Activated CD8-positive, alpha-beta T cell treated with anti-CD3 and anti-CD28 coated beads for 36 hours (primary cell): ENCODE measurements at regions not wholly inside any gene's neighbourhood (a gene's known extent, or its start where the extent isn't known, plus 50 kb on each side); places are given as distances from the start of the nearest gene placed in this dataset.

Experiments used
- ATAC-seq: fragments of 200-7000 bp; cut with Tn5 transposase; one replicate; pipeline ENCODE4 v1.10.0; 2021; ENCODE audit warnings: mild to moderate bottlenecking, moderate library complexity
- CTCF ChIA-PET: fragments of 350-600 bp; sonication (Branson Sonifier 250); formaldehyde crosslinking; loops from one replicate; lab custom pipeline; 2021; ENCODE audit warnings: antibody characterized with exemption; lab: Charles Lee
- POLR2A ChIA-PET: fragments of 350-600 bp; sonication (Branson Sonifier 250); formaldehyde crosslinking; loops from one replicate; lab custom pipeline; 2021; ENCODE audit warnings: antibody characterized with exemption; lab: Charles Lee
- DNase-seq: peaks from one replicate; pipeline ENCODE4 v3.0.0-alpha.2; 2020
- H3K27ac Mint-ChIP-seq: one replicate; pipeline ENCODE4 v1.8.0; 2021; ENCODE audit warnings: mild to moderate bottlenecking, mixed read lengths
- H3K27me3 Mint-ChIP-seq: one replicate; pipeline ENCODE4 v1.8.0; 2021; ENCODE audit warnings: mixed read lengths
- H3K36me3 Mint-ChIP-seq: one replicate; pipeline ENCODE4 v1.8.0; 2021; ENCODE audit warnings: low read depth, mixed read lengths
- H3K4me1 Mint-ChIP-seq: one replicate; pipeline ENCODE4 v1.8.0; 2021; ENCODE audit warnings: low read depth, mixed read lengths
- H3K4me3 Mint-ChIP-seq: one replicate; pipeline ENCODE4 v1.8.0; 2021; ENCODE audit warnings: mild to moderate bottlenecking, moderate library complexity, mixed read lengths
- H3K9me3 Mint-ChIP-seq: one replicate; pipeline ENCODE4 v1.8.0; 2021; ENCODE audit warnings: mixed read lengths
- intact Hi-C: fragments of 100-400 bp; cut with micrococcal nuclease; formaldehyde crosslinking; loops from one replicate; pipeline ENCODE4 v1.10.0; 2022
- TF ChIP-seq, protein P1 (sequence below): fragments of 200-600 bp; IDR thresholded peaks from one replicate; pipeline ENCODE4 v1.8.0; 2022; ENCODE audit warnings: antibody characterized with exemption, mild to moderate bottlenecking

DNA sequence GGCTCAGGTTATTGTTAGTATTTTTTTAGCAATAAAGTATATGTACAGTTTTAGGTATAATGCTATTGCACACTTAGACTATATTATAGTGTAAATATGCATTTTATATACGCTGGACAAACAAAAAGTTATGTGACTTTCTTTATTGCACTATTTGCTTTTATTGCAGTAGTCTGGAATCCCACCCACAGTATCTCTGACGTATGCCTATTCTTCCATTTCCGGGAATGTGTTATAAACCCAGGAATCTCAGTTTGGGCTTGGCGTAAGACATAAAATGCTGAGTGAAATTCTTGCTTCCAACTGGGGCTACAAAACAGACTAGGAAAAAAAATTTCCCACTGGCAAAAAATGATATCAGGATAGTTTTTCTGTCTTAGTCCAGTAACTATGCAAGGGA, 119.1 kb downstream of the HTR1A start:
- Mint-ChIP-seq H3K27ac (no peak overlapping the region), H3K27me3 (no peaks in the 10 kb centered on the region), H3K9me3 (peaks cover 6% of the 10 kb centered on the region), H3K4me3 (no peak overlapping the region), H3K4me1 (no peaks in the 10 kb centered on the region), H3K36me3 (no peaks in the 10 kb centered on the region)
- no peak for ATAC-seq
- DNase-seq, result no peak
- intact Hi-C loops, result no loop called here
- TF ChIP-seq, protein P1, sequence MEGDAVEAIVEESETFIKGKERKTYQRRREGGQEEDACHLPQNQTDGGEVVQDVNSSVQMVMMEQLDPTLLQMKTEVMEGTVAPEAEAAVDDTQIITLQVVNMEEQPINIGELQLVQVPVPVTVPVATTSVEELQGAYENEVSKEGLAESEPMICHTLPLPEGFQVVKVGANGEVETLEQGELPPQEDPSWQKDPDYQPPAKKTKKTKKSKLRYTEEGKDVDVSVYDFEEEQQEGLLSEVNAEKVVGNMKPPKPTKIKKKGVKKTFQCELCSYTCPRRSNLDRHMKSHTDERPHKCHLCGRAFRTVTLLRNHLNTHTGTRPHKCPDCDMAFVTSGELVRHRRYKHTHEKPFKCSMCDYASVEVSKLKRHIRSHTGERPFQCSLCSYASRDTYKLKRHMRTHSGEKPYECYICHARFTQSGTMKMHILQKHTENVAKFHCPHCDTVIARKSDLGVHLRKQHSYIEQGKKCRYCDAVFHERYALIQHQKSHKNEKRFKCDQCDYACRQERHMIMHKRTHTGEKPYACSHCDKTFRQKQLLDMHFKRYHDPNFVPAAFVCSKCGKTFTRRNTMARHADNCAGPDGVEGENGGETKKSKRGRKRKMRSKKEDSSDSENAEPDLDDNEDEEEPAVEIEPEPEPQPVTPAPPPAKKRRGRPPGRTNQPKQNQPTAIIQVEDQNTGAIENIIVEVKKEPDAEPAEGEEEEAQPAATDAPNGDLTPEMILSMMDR, result no peak
- ChIA-PET CTCF (no interaction called here), POLR2A (no interaction called here)

DNA sequence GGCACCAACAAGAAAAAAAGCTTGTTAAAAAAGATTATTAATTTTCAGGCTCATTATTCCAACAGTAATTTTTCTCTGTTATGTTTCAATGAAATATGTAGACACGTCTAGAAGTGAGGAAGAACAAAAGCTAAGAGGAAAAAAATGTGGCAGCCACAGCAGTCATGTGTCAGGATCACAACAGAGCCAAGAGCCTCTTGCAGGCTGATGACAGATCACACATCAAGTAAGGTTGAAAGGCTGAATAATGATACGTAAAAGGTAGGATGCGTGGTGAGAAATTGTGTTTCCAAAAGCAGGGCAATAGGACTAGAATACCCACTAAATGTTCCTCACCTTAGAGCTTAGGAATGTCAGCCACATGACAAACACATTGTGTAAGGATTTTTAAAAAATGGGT, 124.8 kb downstream of the HTR1A start:
- TF ChIP-seq, protein P1, result no peak
- ATAC-seq (no peak), DNase-seq (no peak)
- CTCF ChIA-PET, result no interaction called here
- intact Hi-C loops, result no loop called here
- POLR2A ChIA-PET, result no interaction called here
- H3K4me1 Mint-ChIP-seq, result no peaks in the 10 kb centered on the region
- H3K27me3 Mint-ChIP-seq, result no peaks in the 10 kb centered on the region
- peaks cover 7% of the 10 kb centered on the region for H3K9me3 Mint-ChIP-seq
- H3K27ac Mint-ChIP-seq, result no peak overlapping the region
- H3K4me3 Mint-ChIP-seq, result no peak overlapping the region
- H3K36me3 Mint-ChIP-seq, result no peaks in the 10 kb centered on the region

DNA sequence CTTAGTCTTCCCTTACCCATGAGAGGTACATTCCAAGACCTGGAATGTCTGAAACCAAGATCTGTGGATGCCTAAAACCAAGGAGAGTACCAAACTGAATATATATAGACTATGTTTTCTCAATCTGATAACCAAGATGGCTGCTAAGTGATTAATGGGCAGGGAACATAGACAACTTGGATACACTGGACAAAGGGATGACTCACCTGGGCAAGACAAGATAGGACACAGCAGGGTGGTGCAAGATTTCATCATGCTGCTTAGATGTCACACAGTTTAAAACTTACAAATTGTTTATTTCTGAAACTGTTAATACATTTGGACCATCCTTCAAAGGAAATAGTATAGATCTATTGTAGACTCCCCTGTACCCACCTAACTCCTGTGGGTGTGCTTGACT, 130.9 kb downstream of the HTR1A start:
- H3K27ac Mint-ChIP-seq, result no peak overlapping the region
- no peaks in the 10 kb centered on the region for H3K27me3 Mint-ChIP-seq
- no peak overlapping the region for H3K4me3 Mint-ChIP-seq
- peaks cover 3% of the 10 kb centered on the region for H3K9me3 Mint-ChIP-seq
- TF ChIP-seq, protein P1, result no peak
- intact Hi-C loops, result no loop called here
- CTCF ChIA-PET, result no interaction called here
- POLR2A ChIA-PET, result no interaction called here
- H3K36me3 Mint-ChIP-seq, result no peaks in the 10 kb centered on the region
- no peak for ATAC-seq
- H3K4me1 Mint-ChIP-seq, result no peaks in the 10 kb centered on the region
- DNase-seq, result no peak

DNA sequence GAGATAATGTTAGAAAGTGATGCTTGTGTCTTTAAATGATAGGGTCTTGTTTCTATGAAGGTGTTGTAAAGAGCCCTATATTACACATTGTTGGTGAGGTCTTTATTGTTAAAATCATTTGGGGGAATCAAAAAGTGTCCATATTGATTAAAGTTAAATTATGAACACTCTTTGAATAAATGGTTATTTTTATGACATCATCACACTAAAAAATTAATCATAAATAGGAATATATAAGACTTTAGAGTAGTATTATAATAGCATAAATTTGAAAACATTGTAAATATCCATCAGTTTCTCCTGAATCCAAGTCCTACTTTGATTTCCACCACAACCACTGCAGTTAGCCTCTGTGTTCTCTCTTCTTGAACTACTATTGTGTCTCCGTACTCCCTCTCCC, 136.3 kb downstream of the HTR1A start:
- ChIA-PET POLR2A (no interaction called here), CTCF (no interaction called here)
- intact Hi-C loops, result no loop called here
- Mint-ChIP-seq H3K27me3 (no peaks in the 10 kb centered on the region), H3K4me1 (no peaks in the 10 kb centered on the region), H3K9me3 (no peaks in the 10 kb centered on the region), H3K4me3 (no peak overlapping the region), H3K36me3 (no peaks in the 10 kb centered on the region), H3K27ac (no peak overlapping the region)
- no peak for DNase-seq
- ATAC-seq, result no peak
- TF ChIP-seq, protein P1, result no peak

DNA sequence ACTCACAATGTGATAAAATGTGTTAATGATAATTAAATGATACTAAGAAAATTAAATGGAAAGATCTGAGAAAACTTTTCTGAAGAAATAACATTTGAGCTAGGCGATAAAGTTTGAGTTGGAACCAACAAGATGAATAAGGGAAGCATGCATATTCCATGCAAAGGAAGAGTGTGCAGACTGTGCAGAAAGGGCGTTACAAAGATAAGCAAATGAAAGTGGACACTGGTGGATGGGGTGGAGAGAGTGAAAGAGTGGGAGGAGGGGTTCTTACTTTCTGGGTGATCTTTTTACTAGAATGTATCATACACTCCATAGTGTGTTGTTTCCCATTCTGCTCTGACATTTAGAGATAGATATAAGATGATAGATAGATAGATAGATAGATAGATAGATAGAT, 138.7 kb downstream of the HTR1A start:
- ATAC-seq, result no peak
- Mint-ChIP-seq H3K27me3 (no peaks in the 10 kb centered on the region), H3K9me3 (no peaks in the 10 kb centered on the region), H3K27ac (no peak overlapping the region), H3K4me3 (no peak overlapping the region), H3K36me3 (no peaks in the 10 kb centered on the region), H3K4me1 (no peaks in the 10 kb centered on the region)
- ChIA-PET CTCF (no interaction called here), POLR2A (no interaction called here)
- TF ChIP-seq, protein P1, result no peak
- intact Hi-C loops, result no loop called here
- DNase-seq, result no peak
